ENCODE measurements at regions not wholly inside any gene's neighbourhood (a gene's known extent, or its start where the extent isn't known, plus 50 kb on each side); places are given as distances from the start of the nearest gene placed in this dataset.

DNA sequence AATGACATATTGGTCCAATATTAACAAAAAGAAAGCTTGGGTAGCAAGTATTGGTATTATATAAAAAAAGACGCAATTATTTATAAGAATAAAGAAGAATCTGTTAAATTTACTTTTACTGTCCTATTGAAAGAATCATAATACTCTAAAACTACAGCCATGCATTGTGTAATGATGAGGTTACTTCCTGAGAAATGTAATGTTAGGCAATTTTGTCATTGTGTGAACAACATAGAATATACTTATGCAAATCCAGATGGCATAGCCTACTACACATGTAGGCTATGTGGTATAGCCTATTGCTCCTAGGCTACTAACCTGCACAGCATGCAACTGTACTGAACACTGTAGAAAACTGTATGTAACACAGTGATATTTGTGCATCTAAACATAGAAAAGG, 121.2 kb upstream of the PTGFR start:
- no peak for DNase-seq

DNA sequence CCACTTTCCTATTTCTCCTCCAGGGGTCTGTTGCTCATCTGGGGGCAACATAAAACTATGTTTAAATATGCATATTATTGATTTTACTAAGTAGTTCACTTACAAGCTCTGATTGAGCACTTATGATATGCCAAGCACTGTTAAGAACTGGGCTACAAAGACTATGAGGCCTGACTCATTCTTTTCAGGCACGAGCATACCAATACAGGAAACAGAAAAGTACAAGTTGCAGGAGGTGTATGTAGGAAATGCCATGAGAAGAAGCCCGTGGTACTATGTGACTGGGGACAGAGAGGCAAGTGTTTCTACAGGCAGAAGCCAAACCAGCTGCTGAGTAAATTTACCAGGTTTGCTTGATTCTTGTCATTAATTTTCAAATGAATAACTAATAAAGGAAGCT, 120.4 kb upstream of the PTGFR start:
- peak; percentile 10 for DNase-seq

DNA sequence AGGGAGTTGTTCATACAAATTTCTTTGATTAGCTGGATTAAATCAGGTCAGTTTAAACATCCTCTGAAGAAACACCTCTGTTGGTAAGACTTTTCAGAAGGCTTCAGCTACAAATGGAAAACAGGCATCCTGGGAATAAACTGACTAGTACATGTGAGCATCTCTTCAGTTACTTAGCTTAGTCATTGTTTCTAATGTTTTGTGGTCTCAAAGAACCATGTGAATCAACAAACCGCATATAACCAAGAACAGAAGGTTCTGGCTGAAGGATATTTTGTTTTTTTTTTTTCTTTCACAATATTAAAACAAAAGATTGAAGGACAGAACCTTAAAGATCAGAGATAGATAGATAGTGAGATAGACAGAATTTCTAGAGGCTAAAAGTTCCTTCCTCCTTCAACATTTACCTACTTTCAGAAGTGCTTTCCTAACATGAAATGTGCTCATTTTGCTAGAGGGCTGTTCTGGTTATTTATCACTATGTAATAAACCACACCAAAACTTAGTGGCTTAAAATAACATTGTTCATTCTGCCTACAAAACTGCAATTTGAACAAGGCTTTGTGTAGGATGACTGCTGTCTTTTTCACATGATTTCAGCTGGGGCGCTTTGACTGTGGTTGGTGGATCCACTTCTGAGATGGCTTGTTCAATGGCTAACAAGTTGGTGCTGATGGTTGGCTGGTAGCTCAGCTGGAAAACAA, 119.8 kb upstream of the PTGFR start:
- no peak for DNase-seq

DNA sequence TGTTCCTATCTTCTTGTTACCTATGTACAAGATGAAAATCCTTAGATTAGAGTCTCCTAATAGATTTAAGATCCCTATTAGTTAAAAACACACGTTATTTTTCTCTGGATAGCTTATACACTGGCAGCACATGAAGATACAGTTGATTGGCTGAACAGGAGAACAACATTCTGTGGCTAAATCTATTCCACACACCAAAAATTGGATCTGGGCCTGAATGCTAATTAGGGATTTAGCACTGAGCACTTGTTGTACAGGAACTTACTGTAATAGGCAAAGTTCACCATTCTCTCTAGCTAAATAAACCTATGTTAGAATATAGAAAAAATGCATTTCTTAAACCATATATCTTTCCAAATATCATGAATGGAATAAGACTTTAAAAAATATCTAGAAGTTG, 117.1 kb upstream of the PTGFR start:
- no peak for DNase-seq

DNA sequence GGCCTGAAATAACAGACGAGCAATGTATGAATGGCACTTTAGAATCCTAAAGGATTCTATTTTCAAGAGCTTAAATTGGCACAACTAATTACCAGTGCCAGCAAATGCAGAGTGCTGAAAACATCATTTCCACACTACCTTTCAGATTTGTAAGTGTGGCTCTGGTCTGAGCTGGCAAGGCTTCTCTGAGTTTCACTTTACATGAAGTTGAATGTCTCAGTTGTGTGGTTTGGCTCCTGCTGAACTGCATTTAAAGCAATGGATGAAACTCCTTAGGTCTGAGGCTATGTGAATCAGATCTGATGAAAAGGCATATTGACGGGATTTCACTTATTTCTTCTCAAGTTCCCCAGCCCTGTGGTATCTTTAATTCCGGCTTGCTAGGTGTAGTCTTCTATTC, 114.8 kb upstream of the PTGFR start:
- no peak for DNase-seq

DNA sequence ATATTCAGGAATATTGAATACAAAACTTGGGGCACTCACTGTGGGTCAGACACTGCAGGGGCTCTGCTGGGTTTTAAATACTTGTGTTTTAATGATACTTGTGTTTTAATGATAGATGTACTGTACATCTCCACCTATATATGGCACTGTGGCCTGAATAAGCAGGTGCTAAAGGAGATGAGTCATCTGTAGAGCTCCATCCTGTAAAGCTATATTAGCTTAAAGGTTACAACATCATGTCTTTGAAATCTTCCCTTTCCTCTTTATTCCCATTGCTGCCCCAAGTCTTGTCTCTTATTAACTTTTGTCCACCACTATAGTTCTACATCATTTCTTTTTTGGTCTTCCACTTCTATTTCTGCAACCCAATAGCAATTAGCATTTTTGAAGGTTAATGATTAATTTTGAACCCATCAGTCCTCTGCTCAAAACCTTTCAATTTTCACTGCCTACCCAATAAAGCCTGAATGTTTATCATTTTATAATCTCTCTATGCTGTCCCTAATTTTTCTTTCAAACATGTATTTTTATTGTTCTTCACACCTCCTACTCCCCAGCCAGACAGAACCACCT, 113.3 kb upstream of the PTGFR start:
- DNase-seq = peak; percentile 86

DNA sequence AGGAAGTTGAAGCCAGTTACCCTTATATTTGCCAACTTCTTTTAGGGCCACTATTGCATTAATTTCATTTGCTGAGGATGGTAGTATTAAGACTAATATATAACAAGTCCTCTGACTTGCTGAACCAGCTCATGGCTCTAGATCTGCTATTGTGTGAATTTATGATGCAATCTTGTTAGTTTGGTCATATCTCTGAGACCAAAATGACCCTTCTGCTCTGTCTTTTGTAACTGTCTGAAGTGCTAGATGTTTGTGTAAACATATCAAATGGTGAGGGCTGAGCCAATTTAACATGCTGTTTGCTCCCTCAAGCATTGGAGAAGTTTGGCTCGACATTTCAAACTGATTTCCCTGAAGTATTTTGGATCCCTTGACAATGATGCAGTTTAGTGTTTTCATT, 106.9 kb upstream of the PTGFR start:
- DNase-seq = peak; percentile 76

DNA sequence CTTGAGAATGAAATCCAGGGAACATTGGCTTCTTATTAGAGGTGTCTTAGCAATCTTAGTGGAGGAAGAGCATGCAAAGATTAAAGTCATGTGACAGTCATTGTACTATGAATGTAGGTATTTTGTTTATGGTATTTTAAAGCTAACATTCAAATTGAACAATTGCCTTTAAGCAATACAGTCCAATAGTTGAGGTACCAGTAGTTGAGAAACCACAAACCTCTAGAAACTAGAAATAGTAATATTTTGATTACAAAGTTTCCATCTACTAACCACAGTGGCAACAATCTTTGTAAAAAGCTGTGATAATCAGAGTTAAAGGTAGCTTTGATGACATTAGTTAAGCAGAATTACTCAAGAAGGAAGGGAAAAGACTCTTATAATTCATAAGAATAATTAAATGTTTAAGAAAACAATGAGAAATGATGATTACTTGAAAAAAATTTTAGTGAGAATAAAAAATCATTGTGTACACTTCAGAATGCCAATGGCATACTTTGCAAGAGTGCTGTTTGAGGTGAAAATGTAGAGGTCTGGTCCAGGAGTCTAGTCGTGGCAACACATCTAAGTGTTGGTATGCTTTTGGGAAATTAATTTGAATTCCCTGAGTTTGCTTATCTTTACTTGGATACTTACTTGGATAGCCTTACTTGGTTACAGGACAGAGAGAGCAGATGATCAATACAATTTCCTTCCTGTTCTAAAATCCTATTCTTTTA, 104.9 kb upstream of the PTGFR start:
- no peak for DNase-seq

DNA sequence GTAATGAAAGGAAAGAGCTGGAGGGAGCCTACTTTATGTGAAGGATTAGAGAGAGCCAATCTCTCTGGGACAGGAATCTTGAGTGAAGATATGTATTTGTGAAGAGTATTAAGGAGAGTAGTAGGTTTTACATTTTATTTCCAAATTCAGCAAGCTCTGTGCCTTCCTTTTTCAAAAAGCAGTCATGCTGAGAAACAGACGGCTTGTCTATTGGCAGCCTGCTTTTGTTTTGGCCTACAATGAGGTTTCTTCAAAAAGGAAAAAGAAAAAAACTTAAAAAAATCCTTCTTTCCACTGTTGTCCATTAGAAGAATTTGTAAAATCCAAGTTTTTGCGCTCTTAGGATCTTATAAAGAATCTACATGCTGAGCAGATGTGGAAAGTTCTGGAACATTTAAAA, 103.6 kb upstream of the PTGFR start:
- DNase-seq = no peak

DNA sequence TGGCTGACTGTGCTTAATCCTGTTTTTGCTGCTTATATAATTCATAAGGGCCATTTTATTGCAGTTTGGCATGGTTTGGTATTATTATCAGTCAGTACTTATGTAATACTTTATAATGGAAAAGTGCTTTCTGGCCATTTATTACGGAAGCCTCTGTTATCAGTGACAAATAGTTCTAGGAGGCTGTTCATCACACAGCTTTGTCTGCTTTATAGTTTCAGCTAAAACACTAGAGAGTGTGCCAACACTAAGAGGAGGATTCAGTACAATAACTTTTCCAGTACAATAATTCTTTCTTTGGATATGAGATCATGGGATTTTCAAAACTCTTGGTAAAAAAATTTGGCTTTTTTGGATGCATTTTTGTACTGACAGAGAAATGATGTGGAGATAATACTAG, 102.9 kb upstream of the PTGFR start:
- no peak for DNase-seq

DNA sequence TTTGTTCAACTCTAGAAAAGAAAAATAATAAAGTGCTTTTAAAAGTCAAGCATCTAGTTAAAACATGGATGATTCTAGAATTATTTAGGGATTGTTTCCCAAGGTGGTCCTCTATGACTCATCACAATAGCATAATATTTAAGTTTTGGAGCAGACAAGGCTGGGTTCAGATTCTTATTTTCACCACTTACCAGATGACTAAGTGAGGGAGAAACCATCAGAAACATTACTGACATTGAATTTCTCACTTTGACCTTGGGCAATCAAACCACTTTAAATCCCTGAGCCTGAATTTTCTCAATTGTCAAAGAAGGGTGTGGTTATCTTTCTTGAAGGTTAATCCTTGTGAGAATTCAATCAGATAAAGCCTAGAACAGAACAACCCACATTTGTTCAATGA, 102.5 kb upstream of the PTGFR start:
- DNase-seq = no peak

DNA sequence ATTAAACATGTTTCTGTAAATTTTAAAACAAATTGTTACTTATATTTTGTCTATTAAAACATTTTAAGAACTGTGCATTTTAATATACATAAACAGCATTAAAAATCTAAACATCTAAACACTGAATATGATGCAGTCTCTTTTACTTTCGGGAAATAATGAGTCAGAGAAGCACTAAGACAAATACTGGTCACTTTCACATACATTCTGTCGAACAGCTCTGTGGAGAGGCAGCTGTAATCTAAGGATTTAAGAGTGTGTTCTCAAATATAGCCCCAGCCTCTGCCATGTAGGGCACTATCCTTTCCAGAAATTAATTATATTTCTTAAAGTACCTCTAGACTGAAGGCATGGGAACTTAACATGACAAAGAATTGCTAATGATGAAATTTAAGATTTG, 89.6 kb upstream of the PTGFR start:
- DNase-seq = no peak

DNA sequence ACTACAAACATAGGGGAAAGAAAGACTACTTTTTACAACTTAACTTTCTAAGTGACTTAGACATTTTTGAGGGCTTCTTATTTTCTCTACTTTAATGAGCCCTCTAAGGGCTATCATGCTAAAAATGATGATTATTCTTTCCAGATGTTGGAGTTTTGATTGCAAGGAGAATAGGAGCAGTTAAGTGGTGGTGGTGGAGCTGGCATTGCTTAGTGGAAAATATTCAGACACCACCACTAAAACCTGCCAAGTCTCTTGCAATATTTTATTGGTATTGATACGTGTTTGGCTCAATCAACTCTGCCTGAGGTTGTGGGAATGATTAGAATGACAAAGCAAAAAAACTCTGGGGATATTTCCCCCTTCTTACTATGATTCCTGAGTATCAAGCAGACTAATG, 82.6 kb upstream of the PTGFR start:
- no peak for DNase-seq

DNA sequence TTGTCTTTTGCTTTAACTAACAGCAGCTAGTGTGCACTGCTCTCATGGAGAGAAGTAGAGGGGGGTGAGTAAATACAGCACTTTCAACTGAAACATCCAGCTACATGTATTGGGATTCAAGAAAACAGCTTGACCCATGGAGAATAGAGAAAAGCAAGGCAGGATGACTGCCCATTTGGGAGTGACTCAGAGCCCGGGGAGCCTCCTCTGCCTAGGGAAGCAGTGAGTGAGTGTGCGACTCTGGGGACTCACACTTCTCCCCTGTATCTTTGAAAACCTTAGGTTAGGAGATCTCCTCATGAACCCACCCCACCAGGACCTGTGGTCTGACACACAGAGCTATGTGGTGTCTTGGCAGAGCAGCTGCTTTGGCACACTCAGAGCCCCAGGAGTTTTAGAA, 82.0 kb upstream of the PTGFR start:
- no peak for DNase-seq

DNA sequence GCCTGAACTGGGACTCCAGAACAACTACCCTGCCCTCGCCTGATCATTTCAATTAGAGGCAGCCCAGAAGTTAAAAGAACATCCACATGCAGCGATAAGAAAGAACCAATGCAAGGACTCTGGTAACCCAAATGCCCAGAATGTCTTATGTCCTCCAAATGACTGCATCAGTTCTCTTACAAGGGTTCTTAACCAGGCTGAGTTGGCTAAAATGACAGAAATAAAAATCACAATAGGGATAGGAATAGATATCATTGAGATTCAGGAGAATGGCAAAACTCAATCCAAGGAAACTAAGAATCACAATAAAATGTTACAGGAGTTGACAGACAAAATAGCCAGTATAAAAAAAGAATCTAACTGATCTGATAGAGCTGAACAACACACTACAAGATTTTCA, 80.1 kb upstream of the PTGFR start:
- DNase-seq = no peak

DNA sequence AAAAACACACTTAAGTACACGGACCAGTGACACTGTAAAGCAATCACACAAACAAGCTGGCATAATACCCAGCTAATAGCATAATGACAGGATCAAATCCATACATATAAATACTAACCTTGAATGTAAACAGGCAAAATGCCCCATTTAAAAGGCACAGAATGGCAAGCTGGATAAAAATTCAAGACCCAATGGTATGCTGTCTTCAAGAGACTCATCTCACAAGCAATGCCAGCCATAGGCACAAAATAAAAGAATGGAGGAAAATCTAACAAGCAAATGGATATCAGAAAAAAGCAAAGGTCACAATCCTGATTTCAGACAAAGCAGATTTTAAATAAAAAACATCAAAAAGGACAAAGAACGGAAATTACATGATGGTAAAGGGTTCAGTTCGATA, 79.1 kb upstream of the PTGFR start:
- DNase-seq = no peak

DNA sequence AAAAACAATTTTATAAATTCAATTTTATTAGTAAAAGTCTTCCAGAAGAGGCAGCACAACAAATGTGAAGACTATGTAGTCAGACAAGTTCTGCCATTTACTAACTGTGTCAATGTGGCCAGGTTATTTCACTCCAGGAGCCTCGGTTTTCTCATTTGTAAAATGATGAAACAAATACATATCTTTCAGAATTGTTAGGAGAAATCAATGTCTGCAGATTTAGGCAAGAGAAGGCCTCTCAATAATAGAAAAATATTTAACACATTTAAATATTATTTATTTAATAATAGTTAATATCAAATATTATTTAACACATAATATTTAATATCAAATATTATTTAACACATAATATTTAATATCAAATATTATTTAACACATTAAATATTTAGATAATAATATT, 75.6 kb upstream of the PTGFR start:
- no peak for DNase-seq

DNA sequence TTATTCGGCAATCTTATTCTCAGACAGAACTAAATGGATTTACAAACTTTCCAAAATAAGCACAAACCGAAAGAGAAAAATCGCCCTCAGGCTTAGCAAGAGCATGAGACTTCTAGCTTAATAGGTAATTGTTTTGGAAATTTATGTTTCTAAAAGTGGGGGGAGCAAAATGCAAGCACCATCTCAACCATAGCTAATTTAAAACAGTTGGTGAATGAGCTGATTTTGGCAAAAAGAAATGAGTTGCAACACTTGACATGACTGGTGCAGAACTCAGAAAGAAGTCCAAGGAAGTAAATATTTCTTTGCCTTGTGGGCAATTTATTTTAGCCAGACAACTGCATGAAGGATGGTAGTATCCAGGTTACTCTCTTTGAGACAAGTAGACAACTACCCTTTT, 71.5 kb upstream of the PTGFR start:
- DNase-seq = no peak

DNA sequence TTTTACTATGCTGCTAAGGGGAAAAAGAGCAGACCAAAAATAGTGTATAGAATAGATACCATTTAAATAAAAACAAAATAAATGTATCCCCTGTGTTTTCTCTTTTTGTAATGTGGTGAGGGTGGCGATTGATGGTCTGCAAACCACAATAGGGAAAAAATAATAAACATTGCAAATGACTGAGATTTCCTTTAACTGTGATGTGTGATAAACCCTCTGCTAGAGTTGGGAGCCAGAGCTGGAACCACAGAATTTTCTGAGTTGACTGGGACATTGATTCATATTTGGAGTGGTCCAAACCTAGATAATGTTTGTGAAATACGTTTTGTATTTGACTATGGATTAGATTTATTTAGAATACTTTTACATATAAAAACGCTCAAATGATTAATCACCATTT, 70.6 kb upstream of the PTGFR start:
- no peak for DNase-seq

DNA sequence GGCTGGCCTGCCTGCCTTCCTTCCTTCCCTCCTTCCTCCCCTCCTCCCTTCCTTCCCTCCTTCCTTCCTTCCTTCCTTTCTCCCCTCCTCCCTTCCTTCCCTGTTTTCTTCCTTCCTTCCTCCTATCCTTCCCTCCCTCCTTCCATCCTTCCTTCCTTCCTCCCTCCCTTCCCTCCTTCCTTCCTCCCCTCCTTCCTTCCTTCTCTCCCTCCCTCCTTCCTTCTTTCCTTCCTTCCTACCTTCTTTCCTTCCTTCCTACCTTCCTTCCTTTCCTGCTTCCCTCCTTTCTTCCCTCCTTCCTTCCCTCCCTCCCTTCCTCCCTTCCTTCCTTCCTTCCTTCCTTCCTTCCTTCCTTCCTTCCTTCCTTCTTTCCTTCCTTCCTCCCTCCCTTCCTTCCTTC, 70.1 kb upstream of the PTGFR start:
- no peak for DNase-seq

DNA sequence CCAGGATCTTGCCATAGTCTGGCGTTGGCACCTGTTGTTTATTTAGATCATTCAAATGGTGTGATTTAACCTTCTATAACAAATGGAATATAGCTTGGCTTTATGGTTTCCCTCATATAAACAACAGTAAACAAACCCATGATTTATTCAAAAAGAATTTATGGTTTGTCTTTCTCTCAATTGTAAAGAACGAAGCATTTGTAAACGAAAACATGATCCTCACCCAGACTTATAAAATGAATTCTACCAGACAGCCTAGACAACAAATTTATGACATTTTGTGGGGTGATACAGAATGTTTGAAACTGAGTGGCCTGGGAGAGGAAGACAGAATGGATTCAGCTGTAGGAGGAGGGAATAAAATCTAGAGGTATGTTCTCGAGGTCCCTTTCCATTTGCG, 66.1 kb upstream of the PTGFR start:
- no peak for DNase-seq

DNA sequence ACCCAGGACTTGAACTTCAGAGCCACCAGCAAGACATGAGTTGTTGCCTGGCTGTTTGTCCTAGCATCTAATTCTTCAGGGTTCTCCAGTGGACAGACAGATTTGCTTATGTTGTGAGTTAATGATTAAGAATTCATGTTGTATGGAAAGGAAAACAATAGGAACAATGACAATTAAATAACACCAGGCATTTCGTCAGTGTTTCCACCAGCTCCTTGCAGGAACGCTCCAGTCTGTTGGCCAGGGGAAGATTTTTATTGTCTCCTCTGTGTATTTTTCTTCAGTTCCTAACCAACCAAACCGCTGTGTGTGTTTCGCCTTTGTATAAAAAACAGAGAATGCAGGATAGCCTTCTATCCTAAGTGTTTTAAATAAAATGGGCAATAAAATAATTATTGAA, 64.4 kb upstream of the PTGFR start:
- DNase-seq = peak; percentile 17

DNA sequence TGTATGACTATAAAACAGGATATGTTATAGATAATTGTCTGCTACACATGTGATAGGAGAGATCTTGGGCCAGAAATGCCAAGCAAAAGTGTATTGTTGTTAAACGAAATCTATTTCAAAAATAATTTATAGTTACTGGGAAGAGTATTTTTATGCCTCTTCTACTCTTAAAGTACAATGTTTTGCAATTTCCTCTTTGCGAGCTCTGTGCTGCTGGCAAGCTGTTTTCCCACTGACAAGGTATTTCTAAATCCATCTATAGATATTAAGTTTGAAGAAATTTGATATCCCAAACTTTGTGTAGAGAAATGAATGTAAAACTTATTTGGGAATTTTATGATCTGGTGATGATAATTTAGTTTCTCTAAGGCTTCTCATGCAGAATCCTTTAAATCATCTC, 63.3 kb upstream of the PTGFR start:
- no peak for DNase-seq

DNA sequence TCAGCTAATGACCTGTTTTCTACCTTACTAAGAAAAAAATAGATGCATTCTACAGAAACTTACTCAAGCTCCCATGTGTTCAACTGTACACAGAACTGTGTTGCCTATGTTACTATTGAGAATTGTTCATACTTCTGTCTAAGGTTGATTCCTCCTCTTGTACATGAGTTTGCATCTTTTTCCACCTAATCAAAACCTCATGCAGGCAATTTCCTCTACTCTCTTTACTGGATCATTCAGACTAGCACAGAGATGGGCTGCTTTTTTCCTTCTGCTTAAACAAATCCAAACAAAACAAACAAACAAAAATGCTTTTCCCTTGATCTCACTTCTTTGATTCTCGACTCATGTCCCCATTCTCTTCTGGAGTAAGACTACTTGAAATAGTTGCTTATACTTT, 58.8 kb upstream of the PTGFR start:
- no peak for DNase-seq

DNA sequence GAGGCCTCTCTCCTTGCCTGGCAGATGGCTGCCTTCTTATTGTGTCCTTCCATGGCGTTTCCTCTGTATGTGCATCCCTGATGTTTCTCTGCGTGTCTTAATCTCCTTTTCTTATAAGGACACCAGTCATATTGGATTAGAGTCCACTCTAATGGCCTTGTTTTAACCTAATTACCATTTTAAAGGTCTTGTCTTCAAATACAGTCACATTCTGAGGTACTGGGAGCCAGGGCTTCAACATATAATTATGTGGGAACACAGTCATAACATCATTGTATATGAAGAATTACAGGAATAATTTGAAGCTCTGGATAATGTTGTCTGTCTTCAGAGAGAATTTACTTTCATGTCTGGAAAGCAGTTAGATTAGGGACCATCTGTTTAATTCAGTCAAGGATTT, 56.4 kb upstream of the PTGFR start:
- DNase-seq = no peak

Measured in DMS53 (cell line).